ENCODE measurements at regions not wholly inside any gene's neighbourhood (a gene's known extent, or its start where the extent isn't known, plus 50 kb on each side); places are given as distances from the start of the nearest gene placed in this dataset.

- TF ChIP-seq ATOH8 (CRISPR knock-in tag; IDR thresholded peaks at IDR 0.05; ENCODE audit: low read depth) (no peak), PBX3 (IDR thresholded peaks at IDR 0.05) (no peak), NFE2L2 (conservative IDR thresholded peaks at IDR 0.05; ENCODE audit: low read length) (no peak), ZNF302 (CRISPR knock-in tag; IDR thresholded peaks at IDR 0.05) (no peak), BHLHE40 (IDR thresholded peaks at IDR 0.05; ENCODE audit: low read depth, low read length) (no peak), USF2 (IDR thresholded peaks at IDR 0.05) (no peak), KDM5A (IDR thresholded peaks at IDR 0.05) (no peak)
Observed at GRCh38 chr13:81142306-81142999, 801.5 kb upstream of the SPRY2 start (continued).

- TF ChIP-seq MYC (IDR thresholded peaks at IDR 0.05; ENCODE audit: borderline replicate concordance, low read length), result no peak
- TF ChIP-seq REST (IDR thresholded peaks at IDR 0.05), result no peak
- no peak for TF ChIP-seq CHD2 (IDR thresholded peaks at IDR 0.05; ENCODE audit: low read length, partially characterized antibody)
- TF ChIP-seq RARB (CRISPR knock-in tag; IDR thresholded peaks at IDR 0.05), result no peak
- TF ChIP-seq ZFP36 (IDR thresholded peaks at IDR 0.05; ENCODE audit: borderline replicate concordance, partially characterized antibody), result no peak
- TF ChIP-seq MAX (IDR thresholded peaks at IDR 0.05), result no peak
- TF ChIP-seq POLR2A (IDR thresholded peaks at IDR 0.05; ENCODE audit: low read length), result no peak
- TF ChIP-seq NR3C1 (IDR thresholded peaks at IDR 0.05), result no peak
- TF ChIP-seq POLR2AphosphoS2 (conservative IDR thresholded peaks at IDR 0.05; ENCODE audit: low read length), result no peak
- TF ChIP-seq SMC3 (IDR thresholded peaks at IDR 0.05), result no peak
- TF ChIP-seq ATOH8 (CRISPR knock-in tag; IDR thresholded peaks at IDR 0.05; ENCODE audit: low read depth), result no peak
- TF ChIP-seq BCL3 (IDR thresholded peaks at IDR 0.05), result no peak
- no peak for TF ChIP-seq RAD21 (conservative IDR thresholded peaks at IDR 0.05 in 1 of 2, IDR thresholded peaks at IDR 0.05 in 1 of 2)
- H3K4me1 ChIP-seq, result no peaks in the 10 kb centered on the region
- no peak for FAIRE-seq
Observed at GRCh38 chr13:81140675-81141074, 799.7 kb upstream of the SPRY2 start.

More at GRCh38 chr13:81140675-81141074, 799.7 kb upstream of the SPRY2 start:
- DNase-seq (ENCODE audit: low read depth in 1 of 2, low spot score in 1 of 2) (no peak), ATAC-seq (no peak)
- Histone ChIP-seq H3K4me3 (no peak overlapping the region), H3K4me2 (no peak overlapping the region), H3K9me3 (no peaks in the 10 kb centered on the region), H3K27ac (no peak overlapping the region)
- 46% methylated on average over 3 of the region's 3 CpGs for WGBS (ENCODE audit: missing lambda C conversion rate)
- ChIA-PET CTCF (no interaction called here), POLR2A (no interaction called here)

All from A549 (cell line).